GM12872 (cell line): ENCODE measurements at regions not wholly inside any gene's neighbourhood (a gene's known extent, or its start where the extent isn't known, plus 50 kb on each side); places are given as distances from the start of the nearest gene placed in this dataset.

ENCODE experiments used
- TF ChIP-seq, protein P1 (sequence below): IDR thresholded peaks from 3 replicates; pipeline ENCODE4 v1.5.1; 2011; ENCODE audit warnings: low read depth, mild to moderate bottlenecking, low read length, moderate library complexity; ENCODE audit not compliant: insufficient read depth

DNA sequence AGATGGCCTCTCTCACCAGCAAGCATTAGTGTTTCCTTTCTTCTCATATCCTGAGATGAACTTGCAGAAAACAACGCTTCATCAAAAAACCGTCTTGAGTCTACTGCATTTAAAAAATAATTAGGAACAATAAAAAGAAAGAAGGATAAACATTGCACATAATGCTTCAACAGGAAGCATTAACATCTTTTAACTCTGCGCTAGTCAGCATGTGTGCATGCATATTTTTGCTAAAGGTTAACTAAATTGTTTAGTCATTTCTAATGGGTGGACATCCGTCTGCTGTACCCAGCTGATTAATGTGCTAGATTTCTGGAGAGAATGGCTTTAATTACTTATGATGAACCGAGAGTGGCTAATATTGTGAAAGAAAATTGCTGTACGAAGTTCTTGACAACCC is 349.3 kb downstream of the SOX4 start:
- TF ChIP-seq, protein P1, sequence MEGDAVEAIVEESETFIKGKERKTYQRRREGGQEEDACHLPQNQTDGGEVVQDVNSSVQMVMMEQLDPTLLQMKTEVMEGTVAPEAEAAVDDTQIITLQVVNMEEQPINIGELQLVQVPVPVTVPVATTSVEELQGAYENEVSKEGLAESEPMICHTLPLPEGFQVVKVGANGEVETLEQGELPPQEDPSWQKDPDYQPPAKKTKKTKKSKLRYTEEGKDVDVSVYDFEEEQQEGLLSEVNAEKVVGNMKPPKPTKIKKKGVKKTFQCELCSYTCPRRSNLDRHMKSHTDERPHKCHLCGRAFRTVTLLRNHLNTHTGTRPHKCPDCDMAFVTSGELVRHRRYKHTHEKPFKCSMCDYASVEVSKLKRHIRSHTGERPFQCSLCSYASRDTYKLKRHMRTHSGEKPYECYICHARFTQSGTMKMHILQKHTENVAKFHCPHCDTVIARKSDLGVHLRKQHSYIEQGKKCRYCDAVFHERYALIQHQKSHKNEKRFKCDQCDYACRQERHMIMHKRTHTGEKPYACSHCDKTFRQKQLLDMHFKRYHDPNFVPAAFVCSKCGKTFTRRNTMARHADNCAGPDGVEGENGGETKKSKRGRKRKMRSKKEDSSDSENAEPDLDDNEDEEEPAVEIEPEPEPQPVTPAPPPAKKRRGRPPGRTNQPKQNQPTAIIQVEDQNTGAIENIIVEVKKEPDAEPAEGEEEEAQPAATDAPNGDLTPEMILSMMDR = no peak

DNA sequence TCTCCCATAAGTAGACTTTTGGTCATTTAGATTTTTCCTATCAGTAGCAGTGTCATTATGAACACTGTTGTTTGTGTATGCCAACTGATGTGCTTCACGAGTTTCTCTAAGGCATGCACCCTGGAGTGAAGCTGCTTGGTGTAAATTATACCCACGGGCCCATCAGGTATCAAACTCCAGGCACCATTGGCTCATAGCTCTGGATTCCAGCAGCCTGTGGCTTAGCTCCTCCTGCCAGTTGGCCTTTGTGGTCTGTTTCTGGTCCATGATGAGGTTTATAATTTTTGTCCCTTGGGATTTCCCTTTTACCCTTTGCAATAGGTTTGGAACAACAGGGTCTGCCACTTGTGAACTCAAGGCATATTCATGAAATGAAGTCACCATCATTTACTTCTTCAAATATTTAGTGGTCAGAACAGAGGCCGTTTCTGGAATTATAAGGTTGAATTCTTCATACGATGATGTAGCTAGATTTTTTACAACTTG is 350.5 kb downstream of the PRL start:
- TF ChIP-seq, protein P1 = no peak

DNA sequence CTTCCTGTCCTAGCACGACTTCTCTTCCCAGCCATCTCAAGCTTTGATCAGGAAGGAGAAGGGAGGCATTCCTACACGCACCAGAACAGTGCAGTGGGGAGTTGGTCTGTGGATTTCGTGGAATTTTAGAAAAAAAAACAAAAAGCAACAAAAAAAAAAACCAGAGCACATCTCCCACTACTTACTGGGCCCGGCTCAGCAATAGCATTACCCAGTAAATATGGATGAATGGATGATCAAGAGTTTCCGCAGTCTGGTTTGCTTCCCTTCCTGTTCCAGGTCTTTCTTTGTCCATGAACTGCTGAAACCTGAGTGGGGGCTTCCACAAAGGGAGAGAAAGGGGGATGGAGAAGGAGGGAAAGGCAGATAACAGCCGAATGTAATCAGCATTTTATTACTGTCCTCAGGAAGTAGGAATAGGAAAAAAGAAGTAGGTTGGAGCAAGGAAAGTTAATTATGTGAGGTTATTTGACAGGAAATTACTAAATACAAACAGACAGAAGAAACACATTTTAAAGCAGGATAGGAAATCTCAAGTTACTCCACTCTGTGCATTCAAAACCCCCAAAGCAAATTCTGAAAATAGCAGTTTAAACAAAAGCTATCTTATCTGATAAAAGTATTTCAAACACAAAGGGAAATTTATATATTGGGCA is 349.0 kb downstream of the PRL start:
- TF ChIP-seq, protein P1 = no peak

DNA sequence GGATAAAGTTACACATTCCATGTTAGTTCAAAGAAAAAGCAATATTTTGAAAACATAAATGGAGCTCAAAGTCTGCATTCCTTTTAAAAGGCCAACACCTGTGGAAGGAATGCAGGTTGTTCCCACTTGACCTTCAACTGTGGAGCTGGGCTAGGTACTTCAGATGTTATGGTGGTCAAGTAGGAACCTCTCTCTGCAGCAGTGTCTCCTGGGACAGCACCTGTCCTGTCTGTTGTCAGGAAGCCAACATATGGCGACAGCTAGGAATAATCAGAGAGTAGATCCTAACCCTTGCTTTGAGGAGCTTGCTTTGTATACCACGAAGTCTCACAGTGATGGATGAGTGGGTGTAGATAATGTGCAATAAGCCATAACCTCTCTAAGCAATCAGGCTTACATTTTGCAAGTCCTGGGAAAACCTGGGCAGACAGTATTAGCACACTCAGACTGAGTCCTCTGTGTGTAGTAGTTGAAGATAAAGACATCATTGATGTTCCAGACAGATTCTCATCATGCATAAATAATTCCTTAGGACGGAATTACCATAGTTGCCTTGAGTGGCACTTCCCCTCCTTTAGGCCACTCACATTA is 347.5 kb downstream of the PRL start:
- TF ChIP-seq, protein P1 = no peak

DNA sequence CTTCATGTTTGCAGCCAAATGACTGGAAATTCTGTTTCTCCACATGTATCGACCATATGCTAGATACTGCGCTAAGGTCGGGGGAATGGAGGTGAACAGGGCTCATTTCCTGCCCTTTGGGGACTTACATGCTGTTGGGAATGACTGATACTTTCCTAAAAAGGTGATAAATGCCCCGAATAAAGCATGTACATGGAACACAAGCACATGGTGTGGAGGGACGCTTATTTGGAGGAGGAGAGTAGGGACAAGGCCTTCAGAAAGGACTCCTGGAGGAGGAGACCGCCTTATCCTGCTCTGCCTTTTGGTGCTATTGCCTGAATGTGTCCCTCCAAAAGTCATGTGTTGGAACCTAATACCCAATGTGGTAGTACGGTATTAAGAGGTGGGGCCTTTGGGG is 344.5 kb downstream of the PRL start:
- TF ChIP-seq, protein P1 = no peak

DNA sequence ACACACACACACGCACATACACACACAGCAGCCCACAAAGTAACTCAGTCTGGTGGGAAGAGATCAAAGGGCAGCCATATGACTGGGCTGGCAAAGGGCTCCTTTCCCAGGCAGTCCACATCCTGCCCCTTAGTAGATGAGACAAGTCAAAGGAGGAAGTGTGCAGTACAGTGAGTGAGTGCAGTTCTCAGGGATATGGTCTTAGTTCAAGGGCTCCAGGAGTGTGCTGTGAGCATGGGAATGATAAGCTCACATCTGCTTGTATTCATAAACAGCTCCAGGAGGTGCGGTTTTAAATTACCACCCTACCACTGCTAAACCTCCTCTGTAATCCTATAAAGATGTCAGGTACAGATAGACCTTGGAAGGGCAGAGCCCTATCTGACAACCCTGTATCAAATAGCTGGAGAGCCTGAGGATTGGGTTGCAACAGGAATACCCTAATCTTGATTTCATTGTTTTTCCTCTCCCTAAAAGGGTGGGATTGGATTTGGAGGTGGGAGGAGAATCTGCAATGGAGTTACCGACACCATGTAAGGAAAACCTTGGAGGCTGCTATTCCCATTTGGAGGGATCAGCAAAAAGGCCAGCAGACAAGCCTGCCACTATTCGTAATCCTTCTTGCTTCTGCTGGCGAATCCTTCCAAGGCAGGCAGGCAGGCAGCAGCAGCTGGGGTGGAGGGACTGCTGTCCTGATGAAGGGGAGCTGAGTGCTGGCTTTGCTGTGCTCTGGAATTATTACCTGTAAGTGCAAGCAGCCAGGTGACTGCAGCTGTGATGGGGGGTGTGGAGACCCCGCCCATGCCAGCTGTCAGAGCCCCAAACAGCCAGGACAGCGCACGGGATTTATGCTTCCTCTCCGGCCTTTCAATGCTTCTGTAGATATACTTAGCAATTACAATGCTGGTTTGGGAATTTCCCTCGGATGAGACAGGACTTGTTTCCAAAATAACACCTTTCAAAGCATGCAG is 342.7 kb downstream of the PRL start:
- TF ChIP-seq, protein P1 = no peak

DNA sequence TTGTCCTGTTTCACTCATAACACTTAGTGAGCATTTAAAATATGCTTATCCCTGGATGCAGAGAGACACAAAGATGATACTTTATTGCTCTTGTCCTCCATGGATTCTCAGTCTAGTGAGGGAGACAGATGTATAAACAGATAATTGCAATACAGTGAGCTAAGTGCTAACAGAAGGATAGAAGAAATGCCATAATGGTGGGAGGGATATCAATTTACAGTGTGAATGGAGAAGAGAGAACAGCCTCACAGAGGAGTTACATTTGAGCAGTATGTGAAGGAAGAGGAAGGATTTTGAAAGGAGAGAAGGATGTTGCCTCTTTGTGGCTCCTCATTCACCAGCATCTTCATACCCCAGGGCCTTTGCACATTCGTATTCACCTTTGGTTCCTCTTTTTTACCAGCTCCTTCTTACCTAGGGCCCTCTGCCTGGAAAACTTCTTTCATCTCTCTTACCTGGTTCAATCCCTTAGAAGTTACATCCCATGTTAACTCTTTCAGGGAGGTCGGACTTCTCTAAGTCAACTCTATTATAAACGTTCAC is 341.7 kb downstream of the PRL start:
- TF ChIP-seq, protein P1 = no peak
